Fibroblast of the aortic adventitia (primary cell): ENCODE measurements at regions not wholly inside any gene's neighbourhood (a gene's known extent, or its start where the extent isn't known, plus 50 kb on each side); places are given as distances from the start of the nearest gene placed in this dataset.

Experiments used
- DNase-seq: peaks from one replicate; pipeline ENCODE4 v3.0.0-alpha.2; 2010; ENCODE audit warnings: low read depth
- H3K4me3 ChIP-seq: 2 replicates; pipeline ENCODE4 v1.5.1; 2011; ENCODE audit warnings: low read depth, mild to moderate bottlenecking, control low read depth, low read length, moderate library complexity
- TF ChIP-seq, protein P1 (sequence below): IDR thresholded peaks from 2 replicates; pipeline ENCODE4 v1.5.1; 2011; ENCODE audit warnings: mild to moderate bottlenecking, low read length, control low read depth, inconsistent platforms; ENCODE audit not compliant: insufficient read depth

DNA sequence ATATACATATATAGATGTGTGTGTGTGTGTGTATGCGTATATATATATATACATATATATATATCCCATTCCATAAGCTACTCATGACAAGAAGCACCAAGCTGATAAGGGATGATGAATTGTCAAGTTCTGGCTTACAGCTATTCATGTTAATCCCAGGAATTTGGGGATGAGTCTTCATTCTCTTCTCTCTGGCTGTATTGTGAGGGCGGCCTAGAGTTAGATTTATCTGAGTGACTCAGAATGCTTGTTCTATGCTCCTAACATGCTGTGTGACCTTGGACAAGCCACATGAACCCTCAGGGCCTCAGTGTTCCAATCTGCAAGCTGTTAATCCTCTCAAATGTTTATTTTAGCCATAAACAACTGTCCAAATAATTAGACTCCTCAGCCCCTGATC, 749.0 kb downstream of the MED13L start:
- no peak for DNase-seq
- H3K4me3 ChIP-seq: no peak overlapping the region
- TF ChIP-seq, protein P1, sequence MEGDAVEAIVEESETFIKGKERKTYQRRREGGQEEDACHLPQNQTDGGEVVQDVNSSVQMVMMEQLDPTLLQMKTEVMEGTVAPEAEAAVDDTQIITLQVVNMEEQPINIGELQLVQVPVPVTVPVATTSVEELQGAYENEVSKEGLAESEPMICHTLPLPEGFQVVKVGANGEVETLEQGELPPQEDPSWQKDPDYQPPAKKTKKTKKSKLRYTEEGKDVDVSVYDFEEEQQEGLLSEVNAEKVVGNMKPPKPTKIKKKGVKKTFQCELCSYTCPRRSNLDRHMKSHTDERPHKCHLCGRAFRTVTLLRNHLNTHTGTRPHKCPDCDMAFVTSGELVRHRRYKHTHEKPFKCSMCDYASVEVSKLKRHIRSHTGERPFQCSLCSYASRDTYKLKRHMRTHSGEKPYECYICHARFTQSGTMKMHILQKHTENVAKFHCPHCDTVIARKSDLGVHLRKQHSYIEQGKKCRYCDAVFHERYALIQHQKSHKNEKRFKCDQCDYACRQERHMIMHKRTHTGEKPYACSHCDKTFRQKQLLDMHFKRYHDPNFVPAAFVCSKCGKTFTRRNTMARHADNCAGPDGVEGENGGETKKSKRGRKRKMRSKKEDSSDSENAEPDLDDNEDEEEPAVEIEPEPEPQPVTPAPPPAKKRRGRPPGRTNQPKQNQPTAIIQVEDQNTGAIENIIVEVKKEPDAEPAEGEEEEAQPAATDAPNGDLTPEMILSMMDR: no peak

DNA sequence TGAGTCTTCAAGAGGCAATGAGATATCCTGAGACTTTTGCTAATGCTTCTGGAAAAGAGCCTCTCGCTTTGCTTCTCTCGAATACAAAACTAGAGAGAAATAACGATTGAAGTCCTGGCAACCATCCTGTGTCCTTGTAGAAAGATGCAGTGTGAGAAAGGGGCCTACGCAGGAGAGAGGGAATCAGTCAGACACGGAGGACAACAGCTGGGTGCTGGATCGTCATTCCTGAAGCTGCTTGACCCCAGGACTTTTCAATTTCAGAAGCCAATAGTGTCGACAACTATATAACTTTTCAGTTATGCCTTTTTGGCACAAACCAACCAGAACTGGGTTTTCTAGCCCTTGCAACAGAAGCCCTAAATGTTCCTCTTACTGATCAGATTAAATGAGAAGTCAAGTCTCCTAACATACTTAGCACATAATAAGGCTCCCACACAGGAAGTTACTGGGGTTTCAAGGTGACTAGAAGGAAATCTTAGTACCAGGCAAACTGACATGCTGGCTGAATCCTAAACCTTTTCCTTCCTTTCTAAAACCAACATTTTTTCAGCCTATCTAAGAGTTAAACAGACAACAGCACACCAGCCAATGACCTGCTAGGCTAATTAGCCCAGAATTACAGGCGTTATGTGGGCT, 755.6 kb downstream of the MED13L start:
- DNase-seq: no peak
- H3K4me3 ChIP-seq: no peak overlapping the region
- TF ChIP-seq, protein P1: no peak

GRCh38 chr12:115519887-115520286, 757.6 kb downstream of the MED13L start:
- DNase-seq: no peak

DNA sequence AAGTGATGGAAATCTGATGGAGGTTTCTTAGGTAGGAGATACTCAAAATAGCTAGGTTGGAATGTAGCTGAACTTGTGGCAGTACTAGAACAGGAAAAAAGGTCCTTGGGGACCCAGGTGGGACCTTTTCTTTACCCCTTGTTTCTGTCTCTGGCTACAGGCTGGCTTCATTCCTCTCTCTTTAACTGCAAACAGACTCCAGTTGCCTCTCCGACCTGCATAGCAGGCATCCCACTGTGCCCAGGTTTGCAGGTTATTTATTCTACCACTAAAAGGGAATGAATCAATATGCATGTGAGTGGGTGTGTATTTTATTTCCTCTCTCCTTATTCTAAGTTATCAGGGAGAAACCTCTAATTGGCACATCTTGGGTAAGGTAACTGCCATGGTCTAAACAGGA, 758.1 kb downstream of the MED13L start:
- H3K4me3 ChIP-seq: no peak overlapping the region
- TF ChIP-seq, protein P1: no peak
- no peak for DNase-seq

More at GRCh38 chr12:115519887-115520286, 757.6 kb downstream of the MED13L start:
- TF ChIP-seq, protein P1: no peak
- no peak overlapping the region for H3K4me3 ChIP-seq

GRCh38 chr12:115517913-115518312, 759.6 kb downstream of the MED13L start:
- no peak overlapping the region for H3K4me3 ChIP-seq
- TF ChIP-seq, protein P1: no peak
- DNase-seq: no peak

GRCh38 chr12:115511986-115512711, 765.3 kb downstream of the MED13L start:
- no peak for DNase-seq
- no peak overlapping the region for H3K4me3 ChIP-seq
- TF ChIP-seq, protein P1: no peak

DNA sequence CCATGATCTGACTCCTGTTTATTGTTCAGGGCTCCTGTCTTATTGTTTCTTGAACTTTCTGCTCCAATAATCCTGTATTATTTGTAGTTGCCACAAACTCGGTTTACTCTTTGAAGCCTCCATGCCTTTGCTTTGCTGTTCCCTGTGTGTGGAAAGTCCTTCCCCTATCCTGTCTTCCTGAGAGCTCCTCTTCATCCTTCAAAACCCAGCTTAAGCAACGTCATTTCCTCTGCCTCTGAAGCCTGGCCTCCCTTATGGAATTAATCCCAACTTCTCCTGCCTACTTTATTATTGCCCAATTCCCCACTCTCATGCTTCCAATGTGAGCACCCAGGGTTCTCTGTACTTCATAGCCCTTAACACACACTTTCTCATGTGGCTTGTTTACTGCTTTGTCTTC, 766.2 kb downstream of the MED13L start:
- TF ChIP-seq, protein P1: no peak
- H3K4me3 ChIP-seq: no peak overlapping the region
- DNase-seq: no peak
